Lower leg skin (tissue), 3 donors: ENCODE measurements at regions not wholly inside any gene's neighbourhood (a gene's known extent, or its start where the extent isn't known, plus 50 kb on each side); places are given as distances from the start of the nearest gene placed in this dataset.

ENCODE experiments used
- POLR2A ChIP-seq, 2 donors: fragments of 450-650 bp; IDR thresholded peaks; one replicate each; pipeline ENCODE4 v1.6.1; 2016 to 2017; ENCODE audit warnings: antibody characterized with exemption in 2 of 2, mild to moderate bottlenecking in 1 of 2, moderate library complexity in 1 of 2
- TF ChIP-seq, protein P1 (sequence below), 3 donors: fragments of 450-650 bp; IDR thresholded peaks; one replicate each; pipeline ENCODE4 v1.5.1; 2016; ENCODE audit warnings: antibody characterized with exemption in 3 of 3, mild to moderate bottlenecking in 3 of 3, moderate library complexity in 2 of 3

DNA sequence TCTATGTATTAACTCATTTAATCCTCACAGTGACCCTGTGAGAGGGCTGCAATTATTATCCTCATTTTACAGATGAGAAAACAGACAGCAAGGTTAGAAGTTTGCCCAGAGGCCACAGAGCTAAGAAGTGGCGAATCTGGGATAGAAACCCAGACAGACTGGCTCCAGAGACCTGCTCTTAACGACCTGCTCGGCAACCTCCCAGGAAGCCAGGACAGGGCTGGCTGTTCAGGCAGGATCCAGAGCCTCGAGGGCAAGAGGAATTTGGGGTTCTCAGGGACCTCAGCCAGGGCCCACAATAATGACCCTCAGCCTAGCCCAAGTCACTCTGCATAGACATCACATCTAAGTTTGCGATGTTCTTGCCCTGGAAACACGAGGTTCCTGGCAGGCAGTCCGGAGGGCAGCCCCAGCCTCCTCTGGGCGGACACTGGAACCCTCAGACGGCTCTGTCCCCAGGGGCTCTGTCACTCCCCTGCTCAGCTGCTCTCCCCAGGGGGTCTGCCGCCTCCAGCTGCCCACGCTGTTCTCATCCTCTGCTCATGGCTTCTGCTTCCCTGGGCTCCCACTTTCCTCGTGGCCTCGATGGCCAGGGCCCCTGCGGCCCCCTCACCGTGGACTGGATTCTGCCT is 138.5 kb upstream of the ERCC6L2 start:
- TF ChIP-seq POLR2A (IDR thresholded peaks at IDR 0.05) = no peak
- TF ChIP-seq, protein P1, sequence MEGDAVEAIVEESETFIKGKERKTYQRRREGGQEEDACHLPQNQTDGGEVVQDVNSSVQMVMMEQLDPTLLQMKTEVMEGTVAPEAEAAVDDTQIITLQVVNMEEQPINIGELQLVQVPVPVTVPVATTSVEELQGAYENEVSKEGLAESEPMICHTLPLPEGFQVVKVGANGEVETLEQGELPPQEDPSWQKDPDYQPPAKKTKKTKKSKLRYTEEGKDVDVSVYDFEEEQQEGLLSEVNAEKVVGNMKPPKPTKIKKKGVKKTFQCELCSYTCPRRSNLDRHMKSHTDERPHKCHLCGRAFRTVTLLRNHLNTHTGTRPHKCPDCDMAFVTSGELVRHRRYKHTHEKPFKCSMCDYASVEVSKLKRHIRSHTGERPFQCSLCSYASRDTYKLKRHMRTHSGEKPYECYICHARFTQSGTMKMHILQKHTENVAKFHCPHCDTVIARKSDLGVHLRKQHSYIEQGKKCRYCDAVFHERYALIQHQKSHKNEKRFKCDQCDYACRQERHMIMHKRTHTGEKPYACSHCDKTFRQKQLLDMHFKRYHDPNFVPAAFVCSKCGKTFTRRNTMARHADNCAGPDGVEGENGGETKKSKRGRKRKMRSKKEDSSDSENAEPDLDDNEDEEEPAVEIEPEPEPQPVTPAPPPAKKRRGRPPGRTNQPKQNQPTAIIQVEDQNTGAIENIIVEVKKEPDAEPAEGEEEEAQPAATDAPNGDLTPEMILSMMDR (IDR thresholded peaks at IDR 0.05) = no peak
